GM18502 (cell line): ENCODE measurements at regions not wholly inside any gene's neighbourhood (a gene's known extent, or its start where the extent isn't known, plus 50 kb on each side); places are given as distances from the start of the nearest gene placed in this dataset.
"Not testable (repeated sequence)": the region's sequence is repeated elsewhere in the genome, so short reads cannot be mapped to it uniquely, and the experiment has no call there.

Experiments used
- ATAC-seq: cut with Tn5 transposase; IDR thresholded peaks from one replicate; pipeline ENCODE4 v1.9.1; 2021; ENCODE audit warnings: mild to moderate bottlenecking; ENCODE audit not compliant: unreplicated experiment, poor library complexity

DNA sequence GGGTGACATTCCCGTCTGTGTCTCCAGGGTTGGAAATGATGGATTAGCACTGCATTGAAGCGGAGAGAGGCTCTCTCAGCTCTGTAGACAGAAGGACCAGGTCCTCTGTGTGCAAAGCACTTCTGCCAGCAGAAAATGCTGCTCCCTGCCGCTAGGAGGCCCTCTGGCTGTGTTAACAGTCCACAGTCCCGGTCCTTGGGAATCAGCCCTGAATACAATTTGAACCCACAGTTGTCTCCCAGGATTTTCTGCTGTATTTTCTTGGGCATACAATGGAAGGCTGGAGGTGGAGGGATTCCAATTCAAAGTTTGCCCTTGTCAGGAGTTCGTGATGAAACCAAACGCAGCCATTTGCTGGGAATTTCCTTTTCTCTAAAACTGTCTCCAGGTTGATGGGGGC lies 205.2 kb downstream of the GLRX3 start:
- no peak for ATAC-seq

DNA sequence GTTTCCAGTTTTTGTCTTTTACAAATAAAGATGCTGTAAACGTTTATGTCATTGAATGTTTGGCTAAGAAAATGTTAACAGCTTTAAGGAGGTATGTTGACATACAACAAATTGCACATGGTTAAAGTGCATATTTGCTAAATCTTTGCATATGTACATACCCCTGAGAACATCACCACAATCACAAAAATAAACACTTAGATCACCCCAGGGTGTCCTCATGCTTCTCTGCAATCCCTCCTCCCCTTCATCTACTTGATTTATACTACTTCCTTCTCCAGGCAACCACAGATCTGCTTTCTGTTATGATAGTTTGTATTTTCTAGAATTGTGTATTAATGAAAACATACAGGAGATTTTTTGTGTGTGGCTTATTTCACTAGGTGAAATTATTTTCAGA lies 209.5 kb downstream of the GLRX3 start:
- no peak for ATAC-seq

DNA sequence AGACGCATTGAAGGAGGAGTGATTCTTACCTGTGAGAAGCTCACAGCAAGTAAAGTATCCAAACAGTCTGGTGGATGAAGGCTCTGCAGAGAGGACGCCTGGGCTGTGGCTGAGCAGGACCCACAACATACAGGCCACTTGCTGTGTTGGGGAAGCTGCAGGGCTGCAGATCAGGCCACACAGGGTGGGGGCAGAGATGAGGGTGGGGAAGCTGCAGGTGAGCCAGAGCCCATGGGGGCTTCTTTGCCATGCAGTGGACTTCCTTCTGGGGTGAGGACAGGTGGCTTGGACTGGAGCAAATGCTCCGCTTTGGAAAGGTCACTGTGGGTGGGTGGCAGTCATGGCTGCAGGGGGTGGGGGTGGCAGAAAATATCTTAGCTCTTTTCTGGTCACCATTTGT lies 214.8 kb downstream of the GLRX3 start:
- ATAC-seq: no peak

DNA sequence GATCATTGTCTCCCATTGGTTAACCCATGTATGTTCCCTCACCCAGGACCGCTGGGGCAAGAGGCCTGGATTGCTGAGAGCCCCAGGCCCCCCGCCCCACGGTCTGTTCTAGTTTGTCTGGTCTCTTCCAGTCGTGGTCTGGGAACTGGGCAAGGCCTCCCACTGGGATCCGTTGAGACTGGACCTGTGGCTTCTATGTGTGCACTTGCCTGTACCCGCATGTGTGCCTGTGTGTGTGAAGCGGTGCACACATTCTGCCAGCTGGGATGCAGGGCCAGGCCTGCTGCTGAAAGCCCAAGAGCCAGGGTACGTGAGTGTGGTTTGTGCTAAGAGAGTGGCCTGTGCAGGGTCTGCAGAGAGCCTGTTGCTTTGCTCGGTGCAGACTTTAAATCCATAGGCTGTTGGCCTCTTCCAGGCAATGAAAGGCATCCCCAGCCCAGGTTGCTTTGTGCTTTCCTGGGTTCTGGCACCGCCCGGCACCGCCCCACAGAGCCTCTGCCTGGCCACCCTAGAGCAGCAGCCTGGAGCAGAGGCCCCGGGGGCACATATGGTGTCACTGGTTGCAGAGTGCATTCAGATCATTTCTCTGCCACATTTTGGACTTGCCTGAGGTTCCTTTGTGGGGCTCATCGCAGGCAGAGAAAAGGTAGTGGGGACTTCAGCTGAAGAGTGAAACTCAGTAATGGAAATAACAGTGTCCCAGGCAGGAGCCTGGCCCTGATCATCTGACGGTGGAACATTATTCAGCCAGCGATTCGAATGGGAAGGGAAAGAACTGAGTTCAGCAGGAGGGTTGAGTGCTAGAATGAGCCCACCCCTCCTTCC lies 215.5 kb downstream of the GLRX3 start:
- no peak for ATAC-seq

DNA sequence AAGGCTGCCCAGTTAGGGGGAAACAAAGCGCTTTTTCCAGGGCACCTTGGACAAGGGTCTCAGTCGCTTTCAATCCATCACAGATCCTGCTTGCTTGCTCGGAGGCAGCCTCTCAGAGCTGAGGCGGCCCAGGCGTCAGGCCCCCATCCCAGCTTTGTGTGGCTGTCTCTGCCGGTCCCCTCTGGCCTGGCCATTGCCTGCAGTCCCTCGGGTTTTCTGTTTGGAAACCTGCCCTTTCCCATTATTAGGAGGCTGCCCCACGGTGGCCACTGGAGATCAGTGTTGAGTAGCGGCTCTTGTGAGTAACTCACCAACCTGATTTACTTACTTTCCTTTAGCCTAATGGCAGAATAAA lies 216.1 kb downstream of the GLRX3 start:
- no peak for ATAC-seq

DNA sequence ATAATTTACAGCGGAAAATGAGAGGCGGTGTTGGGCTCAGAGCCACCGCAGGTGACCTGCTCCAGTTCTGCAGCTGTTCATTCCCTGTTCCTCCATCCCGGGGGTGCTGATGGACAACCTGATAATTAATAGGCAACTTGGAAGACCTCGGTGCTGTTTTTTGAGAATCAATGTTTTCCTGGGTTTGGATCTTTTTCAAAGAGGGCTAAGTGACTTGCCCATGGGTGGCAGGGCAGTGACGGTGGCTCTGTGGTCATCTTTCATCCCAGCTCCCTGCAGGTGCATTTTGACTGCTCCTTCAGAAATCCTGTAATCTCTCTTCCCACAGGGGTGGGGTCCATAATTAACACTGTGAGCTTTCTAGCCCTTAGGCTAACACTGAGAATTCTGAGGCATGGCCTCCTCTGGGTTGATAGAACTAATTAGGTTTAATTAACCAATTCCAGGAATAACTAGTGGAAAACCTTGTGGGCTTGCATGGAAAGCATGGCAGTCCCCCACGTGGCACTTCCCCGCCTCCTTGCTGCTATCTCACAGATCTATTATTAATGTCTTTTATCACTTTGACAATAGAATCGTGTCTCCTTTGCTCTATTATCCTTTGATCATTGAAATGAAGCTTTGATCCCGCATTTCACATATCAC lies 217.9 kb downstream of the GLRX3 start:
- no peak for ATAC-seq

DNA sequence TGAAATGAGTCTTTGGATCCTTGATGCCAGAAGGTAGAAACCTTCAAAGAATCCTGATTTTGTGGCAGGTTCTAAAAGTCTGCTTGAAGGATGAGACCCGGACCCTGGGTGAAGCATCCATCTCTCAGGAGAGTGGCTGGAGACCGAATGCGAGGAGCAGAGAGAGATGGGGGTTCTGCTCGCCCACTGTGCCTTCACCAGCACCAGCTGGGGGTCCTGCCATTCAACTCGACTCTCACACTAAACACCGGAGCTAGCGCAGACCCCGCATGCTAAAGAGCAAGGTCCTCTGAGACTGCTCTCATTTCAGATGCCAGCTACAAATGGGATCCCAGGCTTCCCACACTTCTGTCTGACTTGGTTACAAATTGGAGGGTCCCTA lies 218.4 kb downstream of the GLRX3 start:
- no peak for ATAC-seq

DNA sequence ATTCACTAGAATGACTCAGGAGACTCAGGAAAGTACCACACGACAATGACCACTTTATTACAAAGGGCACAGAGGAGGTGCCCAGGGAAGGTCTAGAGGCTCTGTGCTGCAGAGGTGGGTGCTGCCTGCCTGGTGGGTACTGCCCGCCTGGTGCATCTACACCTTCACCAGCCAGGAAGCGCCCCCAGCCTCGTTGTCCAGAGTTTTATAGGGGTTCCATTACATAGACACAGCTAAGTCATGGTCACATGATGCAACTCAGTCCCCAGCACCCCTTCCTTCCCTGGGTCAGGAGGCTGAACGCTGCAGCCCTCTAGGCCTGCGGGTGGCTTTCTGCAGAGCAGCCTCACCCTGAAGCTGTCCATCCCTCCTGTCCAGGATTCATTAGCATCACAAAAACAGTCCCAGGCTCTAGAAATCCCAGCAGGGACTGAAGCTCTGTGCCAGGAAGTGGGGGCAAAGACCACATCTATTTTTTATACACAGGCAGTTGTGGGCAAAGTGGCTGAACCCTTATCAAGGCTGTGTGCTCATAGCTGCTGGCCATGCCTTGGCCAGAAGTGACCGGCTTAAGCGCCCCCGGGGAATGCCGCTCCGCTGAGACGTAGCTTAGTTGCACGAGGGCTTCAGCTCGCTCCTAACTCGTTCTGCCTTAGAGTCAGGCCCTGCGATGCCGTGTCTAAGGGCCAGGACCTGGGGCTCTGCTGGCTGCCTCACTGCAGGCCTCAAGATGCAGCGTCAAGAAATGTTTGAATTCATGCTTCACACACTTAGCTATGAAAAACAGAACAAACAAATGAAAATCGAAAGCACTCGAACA lies 219.0 kb downstream of the GLRX3 start:
- no peak for ATAC-seq

DNA sequence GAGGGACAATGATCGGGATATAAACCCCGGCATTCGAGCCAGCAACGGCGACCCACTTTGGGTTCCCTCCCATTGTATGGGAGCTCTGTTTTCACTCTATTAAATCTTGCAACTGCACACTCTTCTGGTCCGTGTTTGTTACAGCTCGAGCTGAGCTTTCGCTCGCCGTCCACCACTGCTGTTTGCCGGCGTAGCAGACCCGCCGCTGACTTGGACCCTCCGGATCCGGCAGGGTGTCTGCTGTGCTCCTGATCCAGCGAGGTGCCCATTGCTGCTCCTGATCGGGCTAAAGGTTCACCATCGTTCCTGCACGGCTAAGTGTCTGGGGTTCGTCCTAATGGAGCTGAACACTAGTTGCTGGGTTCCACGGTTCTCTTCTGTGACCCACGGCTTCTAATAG lies 220.2 kb downstream of the GLRX3 start:
- not testable (repeated sequence) for ATAC-seq

DNA sequence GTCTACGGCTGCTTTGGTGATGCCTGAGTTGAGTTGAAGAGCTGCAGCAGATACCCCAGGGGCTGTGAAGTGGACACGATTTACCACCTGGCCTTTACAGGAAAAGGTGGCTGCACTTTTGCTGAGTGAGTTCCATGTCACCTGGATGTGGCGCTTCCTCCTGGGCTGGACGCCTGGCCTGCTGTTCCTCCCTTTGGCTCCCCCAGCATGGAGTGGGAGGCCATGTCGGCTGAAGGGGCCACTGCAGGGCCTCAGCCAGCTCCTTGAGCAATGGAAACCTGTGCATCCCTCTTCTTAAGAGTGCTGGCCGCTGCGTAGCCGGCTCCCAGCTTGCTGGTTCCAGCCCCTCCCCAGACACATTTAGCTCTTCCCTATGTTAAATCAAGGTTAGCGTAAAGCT lies 221.0 kb downstream of the GLRX3 start:
- no peak for ATAC-seq

DNA sequence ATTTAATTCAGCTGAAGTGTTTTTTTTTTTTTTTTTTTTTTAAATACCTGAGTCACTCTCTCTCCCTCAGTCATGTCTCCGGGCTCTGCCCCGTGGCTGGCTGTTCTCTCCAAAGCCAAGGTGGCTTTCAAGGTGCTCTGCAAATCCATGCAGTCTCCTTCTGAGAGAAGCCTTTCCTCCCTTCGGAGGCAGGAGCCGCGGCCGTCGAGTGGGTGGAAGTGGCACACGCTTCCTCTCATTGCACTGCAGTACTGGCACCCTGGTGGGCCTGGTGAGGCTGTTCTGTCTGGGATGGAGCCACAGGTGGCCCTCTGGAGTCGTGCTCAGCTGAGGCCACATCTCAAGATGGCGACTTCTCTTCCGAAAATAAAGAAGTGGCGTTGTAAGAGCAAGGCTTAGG lies 221.8 kb downstream of the GLRX3 start:
- no peak for ATAC-seq

DNA sequence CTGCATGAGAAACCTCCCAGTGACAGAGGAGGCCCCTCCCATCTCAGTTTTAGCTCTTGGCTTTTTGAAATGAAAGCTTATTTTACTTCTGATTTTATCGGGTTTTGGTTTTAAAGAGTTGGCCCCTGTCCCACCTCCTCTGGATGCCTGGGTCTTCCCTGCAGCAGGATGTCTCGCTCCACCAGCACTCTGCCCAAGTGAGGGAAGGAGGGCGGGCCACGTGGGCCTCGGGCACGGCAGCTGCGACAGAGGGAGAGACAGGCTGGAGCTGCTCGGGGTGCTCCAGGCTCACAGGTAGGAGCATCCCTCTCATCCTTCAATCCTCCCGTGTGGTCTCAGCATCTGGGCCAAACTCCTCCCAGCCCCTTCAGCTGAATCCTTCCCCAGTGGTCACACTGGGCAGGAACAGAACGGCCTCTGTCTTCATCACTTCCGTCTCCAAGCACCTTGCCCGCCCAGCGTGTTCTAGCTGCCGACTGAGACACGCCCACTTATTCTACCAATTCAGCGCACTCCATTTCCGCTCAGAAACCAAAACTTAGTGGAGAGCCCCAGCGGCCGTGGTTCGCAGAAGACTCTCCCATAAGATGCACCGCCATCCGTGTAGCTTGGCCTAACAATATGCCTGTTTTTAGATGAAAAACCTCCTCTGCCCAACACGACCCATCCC lies 222.9 kb downstream of the GLRX3 start:
- no peak for ATAC-seq

DNA sequence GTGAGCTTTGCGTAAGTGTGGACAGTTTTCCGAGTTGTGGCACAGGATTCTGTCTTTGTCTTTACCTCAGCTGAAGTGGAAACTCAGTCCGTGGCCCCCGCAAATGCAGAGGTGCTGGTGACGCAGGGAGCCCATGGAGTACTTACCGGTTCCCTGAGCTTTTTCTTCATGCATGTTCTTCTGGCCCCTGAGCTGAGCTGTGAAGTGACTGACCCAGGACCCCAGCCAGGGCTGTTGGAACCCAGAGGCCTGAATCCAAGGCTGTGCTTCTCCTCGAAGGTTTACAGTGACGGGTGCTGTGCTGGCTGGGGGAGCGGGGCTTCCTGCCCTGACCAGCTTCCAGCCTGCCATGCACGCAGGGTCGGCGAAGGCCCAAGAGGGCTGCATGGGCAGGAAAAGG lies 223.5 kb downstream of the GLRX3 start:
- no peak for ATAC-seq

DNA sequence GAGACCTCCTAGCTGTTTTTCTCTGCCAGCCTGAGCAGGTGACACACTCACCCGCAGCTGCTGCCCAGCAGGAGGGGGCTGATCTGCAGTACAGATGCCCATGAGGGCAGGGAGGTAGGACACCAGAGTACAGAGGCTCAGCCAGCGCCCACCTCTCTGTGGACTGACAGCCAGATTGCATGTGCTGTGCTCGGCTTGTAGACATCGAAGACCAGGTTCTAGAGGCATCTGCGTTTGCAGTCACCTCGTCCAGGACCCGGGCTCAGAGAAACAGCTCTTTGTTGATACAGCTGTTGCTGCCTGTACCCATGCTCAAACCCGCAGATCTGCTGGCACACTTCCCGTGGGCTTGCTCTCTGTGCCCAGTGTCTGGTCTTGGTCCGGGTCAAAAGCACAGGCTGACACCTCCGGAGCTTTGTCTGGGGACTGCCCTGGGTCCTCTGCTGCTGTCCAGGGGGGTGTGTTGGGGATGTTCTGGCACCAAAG lies 224.7 kb downstream of the GLRX3 start:
- no peak for ATAC-seq

DNA sequence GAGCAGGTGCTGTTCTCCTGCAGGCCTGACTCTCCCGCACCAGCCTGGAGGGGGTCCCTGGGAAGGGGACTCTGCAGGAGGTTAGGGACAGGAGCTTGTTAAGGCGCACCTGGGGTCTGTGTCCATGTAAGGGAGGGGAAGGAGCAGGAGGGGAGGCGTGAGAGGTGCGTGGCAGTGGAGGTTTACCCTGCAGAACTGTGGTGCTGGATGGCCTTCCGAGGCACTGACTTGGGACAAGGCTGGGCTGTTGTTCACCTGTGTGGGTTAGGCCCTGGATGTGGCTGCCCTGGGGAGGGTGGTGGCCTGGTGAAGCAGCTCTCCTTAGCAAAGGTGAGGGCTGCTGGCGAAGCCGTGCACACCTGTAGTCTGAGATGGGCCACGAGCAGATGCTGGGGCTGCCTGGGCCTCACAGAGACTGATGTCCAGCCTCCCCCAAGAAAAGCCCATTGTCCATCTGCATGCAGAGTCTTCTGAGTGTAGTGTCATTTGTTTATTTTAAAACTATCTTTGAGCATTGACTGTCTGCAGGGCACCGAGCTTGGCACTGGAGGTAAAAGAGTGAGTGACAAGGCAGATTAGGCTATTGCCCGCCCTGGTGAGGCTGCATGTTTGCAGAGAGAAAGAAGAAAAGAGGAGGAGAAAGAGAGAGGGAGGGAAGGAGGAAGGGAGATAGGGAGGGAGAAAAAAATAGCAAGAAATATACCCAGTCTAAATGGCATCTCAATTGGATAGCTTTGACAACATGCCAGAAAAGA lies 225.3 kb downstream of the GLRX3 start:
- no peak for ATAC-seq

DNA sequence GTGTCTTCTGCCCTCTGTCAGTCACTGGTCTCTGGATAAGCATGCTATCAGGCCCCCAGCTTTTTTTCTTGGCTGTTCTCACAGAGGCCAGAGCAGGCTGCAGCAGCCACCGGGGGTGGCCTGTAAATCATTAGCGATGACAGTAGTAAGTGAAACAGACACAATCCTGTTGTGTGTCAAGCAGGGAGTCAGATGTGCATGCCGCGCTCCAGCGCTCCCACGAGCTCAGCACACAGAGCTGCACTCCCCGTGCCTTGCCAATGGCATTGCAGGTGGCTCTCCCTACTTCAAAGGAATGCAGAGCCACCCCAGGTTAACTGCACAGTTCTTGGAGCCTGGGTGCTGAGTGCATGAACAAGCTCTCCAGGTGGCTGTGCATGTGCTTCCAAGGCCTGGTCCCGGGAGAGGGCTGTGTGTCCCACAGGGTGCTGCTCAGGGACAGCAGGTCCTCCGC lies 226.1 kb downstream of the GLRX3 start:
- no peak for ATAC-seq

DNA sequence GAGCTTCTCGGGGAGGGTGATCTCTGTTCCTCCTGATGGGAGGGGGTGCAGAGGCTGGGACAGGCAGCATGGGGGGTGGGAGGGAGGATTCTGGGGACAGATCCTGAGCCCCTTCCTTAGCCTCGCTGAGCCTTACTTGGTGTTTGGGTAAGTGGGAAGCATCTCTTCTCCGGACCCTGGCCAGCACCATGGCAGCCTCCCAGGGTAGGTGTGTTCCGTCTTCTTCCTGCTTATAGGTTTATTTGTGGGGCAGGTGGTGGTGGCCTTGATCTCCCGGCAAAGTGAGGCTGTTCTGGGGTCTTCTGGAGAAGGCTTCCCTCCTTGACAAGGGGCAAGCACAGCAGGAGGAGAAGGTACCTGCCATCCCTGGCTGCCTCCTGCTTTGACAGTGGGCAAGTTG lies 226.9 kb downstream of the GLRX3 start:
- ATAC-seq: no peak

DNA sequence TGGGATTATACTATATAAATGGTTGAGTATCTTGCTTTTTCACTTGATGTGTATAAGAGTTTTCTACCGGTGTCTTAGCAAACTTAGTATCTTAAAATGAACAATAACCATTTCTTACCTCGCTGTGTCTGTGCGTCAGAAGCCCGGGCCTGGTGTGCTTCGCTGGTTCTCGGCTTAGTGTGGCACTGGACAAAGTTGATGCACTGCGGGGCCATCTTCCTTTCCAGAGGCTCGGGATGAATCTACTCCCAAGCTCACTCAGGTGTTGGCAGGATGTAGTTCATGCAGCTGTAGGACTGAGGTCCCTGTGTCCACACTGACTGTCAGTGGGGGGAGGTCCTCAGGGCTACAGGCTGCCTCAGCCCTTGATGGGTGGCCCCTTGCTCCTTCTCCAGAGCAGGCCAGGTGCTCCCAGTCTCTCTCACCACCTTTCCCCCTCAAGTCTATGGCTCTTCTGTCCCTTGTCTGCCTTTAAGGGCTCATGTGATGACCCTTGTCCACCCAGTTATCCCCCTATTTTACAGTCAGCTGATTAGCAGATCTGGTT lies 227.8 kb downstream of the GLRX3 start:
- no peak for ATAC-seq

DNA sequence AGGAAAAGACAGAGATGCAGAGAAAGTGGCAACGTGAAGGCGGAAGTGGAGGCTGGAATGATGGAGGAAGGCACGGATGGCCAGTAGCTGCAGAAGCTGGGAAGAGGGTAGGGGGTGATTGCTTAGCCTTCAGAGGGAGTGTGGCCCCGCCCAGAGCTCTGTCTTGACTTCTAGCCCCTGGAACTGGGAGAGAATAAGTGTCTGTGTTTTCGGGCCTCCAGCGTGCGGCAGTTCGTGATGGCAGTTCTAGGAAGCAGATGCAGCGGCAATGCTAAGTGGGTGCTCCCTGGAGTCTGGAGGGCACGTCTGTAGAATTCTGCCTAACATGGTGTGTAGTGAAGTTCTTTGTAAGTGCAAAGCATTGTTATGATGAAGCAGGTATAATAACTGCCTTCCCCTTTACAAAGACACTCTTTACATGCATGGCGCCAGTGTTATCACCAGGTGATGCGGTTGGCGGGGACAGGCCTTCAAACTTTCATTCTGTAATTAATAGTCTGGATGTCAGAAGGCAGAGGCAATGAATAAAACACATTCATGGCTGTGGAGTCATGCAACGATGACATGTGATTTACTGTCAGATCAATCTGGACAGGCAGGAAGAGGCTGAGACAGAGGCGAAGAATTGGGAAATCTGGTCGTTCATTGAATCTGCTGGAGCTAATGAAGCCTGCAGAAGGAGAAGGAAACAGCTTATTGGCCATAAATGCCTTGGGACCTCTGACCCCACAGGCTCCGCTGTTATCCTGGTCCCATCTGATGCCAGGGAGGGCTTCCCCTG lies 228.6 kb downstream of the GLRX3 start:
- ATAC-seq: no peak
